Ishikawa (cell line): ENCODE measurements at regions not wholly inside any gene's neighbourhood (a gene's known extent, or its start where the extent isn't known, plus 50 kb on each side); places are given as distances from the start of the nearest gene placed in this dataset.

Experiments used
- CEBPB ChIP-seq: IDR thresholded peaks from 2 replicates; pipeline ENCODE4 v1.6.1; 2012
- EP300 ChIP-seq: IDR thresholded peaks from 2 replicates; pipeline ENCODE4 v1.6.1; 2012; ENCODE audit warnings: borderline replicate concordance
- FOXM1 ChIP-seq: IDR thresholded peaks from 2 replicates; pipeline ENCODE4 v1.6.1; 2012; ENCODE audit warnings: low read depth, borderline replicate concordance
- MAX ChIP-seq: IDR thresholded peaks from 2 replicates; pipeline ENCODE4 v1.6.1; 2012
- NFIC ChIP-seq: IDR thresholded peaks from 2 replicates; pipeline ENCODE4 v1.6.1; 2012
- RAD21 ChIP-seq: IDR thresholded peaks from 2 replicates; pipeline ENCODE4 v1.6.1; 2012; ENCODE audit warnings: low read depth
- REST ChIP-seq: IDR thresholded peaks from 2 replicates; pipeline ENCODE4 v1.6.1; 2012; ENCODE audit warnings: low read depth, mild to moderate bottlenecking
- TAF1 ChIP-seq: IDR thresholded peaks from 2 replicates; pipeline ENCODE4 v1.6.1; 2012; ENCODE audit warnings: low read depth, mild to moderate bottlenecking
- TCF12 ChIP-seq: IDR thresholded peaks from 2 replicates; pipeline ENCODE4 v1.6.1; 2012; ENCODE audit warnings: low read depth
- YY1 ChIP-seq: IDR thresholded peaks from 2 replicates; pipeline ENCODE4 v1.6.1; 2012; ENCODE audit warnings: low read depth
- ZBTB7A ChIP-seq: IDR thresholded peaks from 2 replicates; pipeline ENCODE4 v1.6.1; 2012; ENCODE audit warnings: low read depth

GRCh38 chr12:89817501-89818226 is 109.0 kb upstream of the ATP2B1 start:
- TF ChIP-seq TCF12 (no peak), REST (no peak), YY1 (no peak), EP300 (no peak), MAX (no peak), ZBTB7A (no peak), NFIC (no peak), TAF1 (no peak), CEBPB (peak; percentile 40; the same call in 1 of the 2 replicates), RAD21 (no peak), FOXM1 (no peak)
